SK-N-SH (cell line): ENCODE measurements at regions not wholly inside any gene's neighbourhood (a gene's known extent, or its start where the extent isn't known, plus 50 kb on each side); places are given as distances from the start of the nearest gene placed in this dataset.

Experiments used
- ELF1 ChIP-seq: IDR thresholded peaks from 2 replicates; pipeline ENCODE4 v1.4.0; 2012
- FOXM1 ChIP-seq: IDR thresholded peaks from 2 replicates; pipeline ENCODE4 v1.4.0; 2012; ENCODE audit warnings: low read depth, mild to moderate bottlenecking
- MEF2A ChIP-seq: IDR thresholded peaks from 2 replicates; pipeline ENCODE4 v1.4.0; 2012; ENCODE audit warnings: low read depth, borderline replicate concordance
- POLR2AphosphoS5 ChIP-seq: IDR thresholded peaks from 2 replicates; pipeline ENCODE4 v1.6.1; 2012; ENCODE audit warnings: low read depth, low read length
- RXRA ChIP-seq: IDR thresholded peaks from 2 replicates; pipeline ENCODE4 v1.4.0; 2012; ENCODE audit warnings: low read depth, mild to moderate bottlenecking, borderline replicate concordance
- TAF1 ChIP-seq: IDR thresholded peaks from 2 replicates; pipeline ENCODE4 v1.6.1; 2012; ENCODE audit warnings: low read depth, mild to moderate bottlenecking, low read length, moderate library complexity, borderline replicate concordance
- TEAD4 ChIP-seq: IDR thresholded peaks from 2 replicates; pipeline ENCODE4 v1.4.0; 2012; ENCODE audit warnings: mild to moderate bottlenecking, borderline replicate concordance; ENCODE audit not compliant: insufficient read depth
- TF ChIP-seq, protein P1 (sequence below): fragments of 200-600 bp; sonication (generic); IDR thresholded peaks from 2 replicates; pipeline ENCODE4 v1.6.1; 2017; ENCODE audit warnings: antibody characterized with exemption, mild to moderate bottlenecking, moderate library complexity
- TF ChIP-seq, protein P2 (sequence below): IDR thresholded peaks from 2 replicates; pipeline ENCODE4 v1.4.0; 2012; ENCODE audit warnings: low read depth

DNA sequence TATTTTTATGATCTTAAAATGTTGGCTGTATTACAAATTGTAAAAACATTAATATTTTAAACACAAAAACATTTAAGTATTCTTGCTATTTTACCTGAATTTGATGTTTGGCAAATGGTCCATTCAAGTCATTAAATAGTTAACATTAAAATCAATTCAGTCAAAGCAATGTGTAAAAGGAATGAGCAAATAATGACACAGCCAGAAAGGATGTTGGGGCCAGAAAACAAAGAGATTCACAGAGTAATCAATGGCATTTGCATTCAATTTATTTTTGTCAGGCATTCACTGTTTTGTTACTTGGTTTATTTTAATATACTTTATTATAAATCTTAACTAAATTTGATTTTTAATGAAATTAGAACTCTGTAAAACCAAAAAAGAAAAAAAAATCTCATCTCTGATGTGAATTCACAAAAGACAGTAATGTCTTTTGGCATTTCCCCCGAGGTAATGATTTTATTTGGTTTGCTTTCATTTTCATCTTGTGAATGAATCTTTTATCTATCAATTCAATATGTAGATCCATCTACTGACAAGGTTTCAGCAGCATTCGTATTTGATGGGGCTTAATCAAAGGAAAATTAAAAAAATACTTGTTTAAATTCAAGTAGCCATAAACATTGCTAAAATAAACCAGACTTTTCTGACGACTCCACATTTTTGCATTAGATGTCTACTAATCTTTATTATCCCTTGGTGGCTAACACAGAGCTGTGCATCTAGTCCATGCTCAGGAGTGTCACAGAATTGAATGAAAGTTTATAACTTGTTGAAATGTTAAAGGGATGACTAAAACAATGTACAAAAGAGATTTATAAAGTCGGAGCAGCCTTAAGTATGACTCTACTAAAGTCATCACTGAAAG lies 866.7 kb upstream of the GJE1 start:
- no peak for TF ChIP-seq ELF1
- TF ChIP-seq RXRA = no peak
- TF ChIP-seq, protein P1, sequence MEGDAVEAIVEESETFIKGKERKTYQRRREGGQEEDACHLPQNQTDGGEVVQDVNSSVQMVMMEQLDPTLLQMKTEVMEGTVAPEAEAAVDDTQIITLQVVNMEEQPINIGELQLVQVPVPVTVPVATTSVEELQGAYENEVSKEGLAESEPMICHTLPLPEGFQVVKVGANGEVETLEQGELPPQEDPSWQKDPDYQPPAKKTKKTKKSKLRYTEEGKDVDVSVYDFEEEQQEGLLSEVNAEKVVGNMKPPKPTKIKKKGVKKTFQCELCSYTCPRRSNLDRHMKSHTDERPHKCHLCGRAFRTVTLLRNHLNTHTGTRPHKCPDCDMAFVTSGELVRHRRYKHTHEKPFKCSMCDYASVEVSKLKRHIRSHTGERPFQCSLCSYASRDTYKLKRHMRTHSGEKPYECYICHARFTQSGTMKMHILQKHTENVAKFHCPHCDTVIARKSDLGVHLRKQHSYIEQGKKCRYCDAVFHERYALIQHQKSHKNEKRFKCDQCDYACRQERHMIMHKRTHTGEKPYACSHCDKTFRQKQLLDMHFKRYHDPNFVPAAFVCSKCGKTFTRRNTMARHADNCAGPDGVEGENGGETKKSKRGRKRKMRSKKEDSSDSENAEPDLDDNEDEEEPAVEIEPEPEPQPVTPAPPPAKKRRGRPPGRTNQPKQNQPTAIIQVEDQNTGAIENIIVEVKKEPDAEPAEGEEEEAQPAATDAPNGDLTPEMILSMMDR = no peak
- TF ChIP-seq TAF1 = no peak
- TF ChIP-seq, protein P2, sequence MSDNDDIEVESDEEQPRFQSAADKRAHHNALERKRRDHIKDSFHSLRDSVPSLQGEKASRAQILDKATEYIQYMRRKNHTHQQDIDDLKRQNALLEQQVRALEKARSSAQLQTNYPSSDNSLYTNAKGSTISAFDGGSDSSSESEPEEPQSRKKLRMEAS = no peak
- TF ChIP-seq POLR2AphosphoS5 = no peak
- no peak for TF ChIP-seq FOXM1
- TF ChIP-seq TEAD4 = no peak
- TF ChIP-seq MEF2A = no peak
